ENCODE measurements at regions not wholly inside any gene's neighbourhood (a gene's known extent, or its start where the extent isn't known, plus 50 kb on each side); places are given as distances from the start of the nearest gene placed in this dataset.

DNA sequence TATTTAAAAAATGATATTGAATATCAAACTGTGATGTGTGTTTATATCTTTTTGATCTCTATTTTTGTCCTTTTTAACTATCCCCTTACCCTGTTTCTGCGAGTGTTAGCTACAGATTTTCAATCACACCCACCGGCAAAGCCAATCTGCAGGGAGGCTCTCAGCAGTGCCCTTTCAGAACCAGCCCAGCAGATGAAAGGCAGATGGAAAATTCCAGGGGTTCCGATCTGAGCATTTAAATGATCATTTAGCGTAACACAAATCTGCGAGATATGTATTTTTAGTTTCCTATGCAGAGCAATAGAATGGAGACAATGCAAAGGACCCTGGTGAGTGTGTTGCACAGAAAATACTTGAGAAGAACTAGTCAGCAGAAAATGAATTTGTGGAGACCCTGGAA lies 2170.5 kb upstream of the PIK3C3 start:
- TF ChIP-seq POLR2A (IDR thresholded peaks at IDR 0.05), result no peak
- TF ChIP-seq, protein P1, sequence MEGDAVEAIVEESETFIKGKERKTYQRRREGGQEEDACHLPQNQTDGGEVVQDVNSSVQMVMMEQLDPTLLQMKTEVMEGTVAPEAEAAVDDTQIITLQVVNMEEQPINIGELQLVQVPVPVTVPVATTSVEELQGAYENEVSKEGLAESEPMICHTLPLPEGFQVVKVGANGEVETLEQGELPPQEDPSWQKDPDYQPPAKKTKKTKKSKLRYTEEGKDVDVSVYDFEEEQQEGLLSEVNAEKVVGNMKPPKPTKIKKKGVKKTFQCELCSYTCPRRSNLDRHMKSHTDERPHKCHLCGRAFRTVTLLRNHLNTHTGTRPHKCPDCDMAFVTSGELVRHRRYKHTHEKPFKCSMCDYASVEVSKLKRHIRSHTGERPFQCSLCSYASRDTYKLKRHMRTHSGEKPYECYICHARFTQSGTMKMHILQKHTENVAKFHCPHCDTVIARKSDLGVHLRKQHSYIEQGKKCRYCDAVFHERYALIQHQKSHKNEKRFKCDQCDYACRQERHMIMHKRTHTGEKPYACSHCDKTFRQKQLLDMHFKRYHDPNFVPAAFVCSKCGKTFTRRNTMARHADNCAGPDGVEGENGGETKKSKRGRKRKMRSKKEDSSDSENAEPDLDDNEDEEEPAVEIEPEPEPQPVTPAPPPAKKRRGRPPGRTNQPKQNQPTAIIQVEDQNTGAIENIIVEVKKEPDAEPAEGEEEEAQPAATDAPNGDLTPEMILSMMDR (IDR thresholded peaks at IDR 0.05), result no peak
